Chondrocyte (in vitro differentiated cells): ENCODE measurements at regions not wholly inside any gene's neighbourhood (a gene's known extent, or its start where the extent isn't known, plus 50 kb on each side); places are given as distances from the start of the nearest gene placed in this dataset.
"Not testable (repeated sequence)": the region's sequence is repeated elsewhere in the genome, so short reads cannot be mapped to it uniquely, and the experiment has no call there.

Source experiments
- DNase-seq: peaks from one replicate; pipeline ENCODE4 v3.0.0; 2021; ENCODE audit warnings: mixed read lengths, low spot score
- H3K27ac Mint-ChIP-seq: one replicate; pipeline ENCODE4 v1.8.0; 2021; ENCODE audit warnings: mild to moderate bottlenecking, moderate library complexity, mixed read lengths; ENCODE audit not compliant: unreplicated experiment
- H3K27me3 Mint-ChIP-seq: 2 replicates; pipeline ENCODE4 v1.8.0; 2021; ENCODE audit warnings: low read depth, mixed read lengths
- H3K36me3 Mint-ChIP-seq: 2 replicates; pipeline ENCODE4 v1.8.0; 2021; ENCODE audit warnings: low read depth, mixed read lengths
- H3K4me1 Mint-ChIP-seq: 2 replicates; pipeline ENCODE4 v1.8.0; 2021; ENCODE audit warnings: low read depth, mild to moderate bottlenecking, mixed read lengths
- H3K4me3 Mint-ChIP-seq: one replicate; pipeline ENCODE4 v1.8.0; 2021; ENCODE audit warnings: mild to moderate bottlenecking, moderate library complexity, mixed read lengths; ENCODE audit not compliant: unreplicated experiment
- H3K9me3 Mint-ChIP-seq: 2 replicates; pipeline ENCODE4 v1.8.0; 2021; ENCODE audit warnings: low read depth, mixed read lengths
- CTCF ChIP-seq: fragments of 200-600 bp; sonication (generic); IDR thresholded peaks from 2 replicates; pipeline ENCODE4 v1.5.0; 2021; ENCODE audit warnings: antibody characterized with exemption, mild to moderate bottlenecking, moderate library complexity

- H3K4me3 Mint-ChIP-seq = no peak overlapping the region
- H3K36me3 Mint-ChIP-seq = peaks cover 1% of the 10 kb centered on the region
- no peak for TF ChIP-seq CTCF
- H3K9me3 Mint-ChIP-seq = peaks cover 29% of the 10 kb centered on the region
- H3K27me3 Mint-ChIP-seq = no peaks in the 10 kb centered on the region
- peak overlapping the region; percentile 82 for H3K27ac Mint-ChIP-seq
- peaks cover 22% of the 10 kb centered on the region for H3K4me1 Mint-ChIP-seq
- no peak for DNase-seq
These were observed 149.4 kb downstream of the EFNB1 start for GRCh38 chrX:68978255-68978654.

- no peak overlapping the region for H3K27ac Mint-ChIP-seq
- no peak for TF ChIP-seq CTCF
- H3K27me3 Mint-ChIP-seq = no peaks in the 10 kb centered on the region
- H3K9me3 Mint-ChIP-seq = peaks cover 20% of the 10 kb centered on the region
- no peak for DNase-seq
- peaks cover 1% of the 10 kb centered on the region for H3K36me3 Mint-ChIP-seq
- no peak overlapping the region for H3K4me3 Mint-ChIP-seq
- no peaks in the 10 kb centered on the region for H3K4me1 Mint-ChIP-seq
These were observed 124.5 kb downstream of the EFNB1 start for GRCh38 chrX:68953331-68953730.

GRCh38 chrX:68951942-68952619, 123.3 kb downstream of the EFNB1 start:
- not testable (repeated sequence) for H3K36me3 Mint-ChIP-seq, H3K4me1 Mint-ChIP-seq, H3K27ac Mint-ChIP-seq, H3K27me3 Mint-ChIP-seq, H3K4me3 Mint-ChIP-seq, DNase-seq
- peaks cover 18% of the 10 kb centered on the region for H3K9me3 Mint-ChIP-seq

- Mint-ChIP-seq H3K27ac (no peak overlapping the region), H3K4me3 (no peak overlapping the region), H3K27me3 (no peaks in the 10 kb centered on the region), H3K9me3 (peaks cover 17% of the 10 kb centered on the region), H3K36me3 (peaks cover 1% of the 10 kb centered on the region), H3K4me1 (peaks cover 4% of the 10 kb centered on the region)
- TF ChIP-seq CTCF = no peak
- no peak for DNase-seq
These were observed 122.1 kb downstream of the EFNB1 start for GRCh38 chrX:68950937-68951336.

- TF ChIP-seq CTCF = no peak
- Mint-ChIP-seq H3K9me3 (peaks cover 2% of the 10 kb centered on the region), H3K4me3 (no peak overlapping the region), H3K27ac (no peak overlapping the region), H3K27me3 (no peaks in the 10 kb centered on the region), H3K4me1 (peaks cover 17% of the 10 kb centered on the region), H3K36me3 (no peaks in the 10 kb centered on the region)
- no peak for DNase-seq
These were observed 119.2 kb downstream of the EFNB1 start for GRCh38 chrX:68947882-68948605.
